IMR-90 (cell line): ENCODE measurements at regions not wholly inside any gene's neighbourhood (a gene's known extent, or its start where the extent isn't known, plus 50 kb on each side); places are given as distances from the start of the nearest gene placed in this dataset.

Experiments
- ATAC-seq: fragments of 200-7000 bp; cut with Tn5 transposase; 2 replicates; pipeline ENCODE4 v1.9.1; 2020; ENCODE audit warnings: low read depth, mild to moderate bottlenecking, moderate library complexity
- BruUV-seq: library from RNA; stranded (reverse); fragments of 400-500 nt; replicated peaks from 2 replicates; lab custom pipeline; 2021; lab: Mats Ljungman, UMichigan
- CTCF ChIA-PET: fragments of 300-600 bp; formaldehyde crosslinking; extraction: SDS; loops from one replicate; lab custom pipeline; 2021; ENCODE audit warnings: antibody characterized with exemption; lab: Yijun Ruan, JAX
- POLR2A ChIA-PET: fragments of 300-600 bp; sonication (Branson Sonifier 250); formaldehyde crosslinking; loops from one replicate; lab custom pipeline; 2022; ENCODE audit warnings: antibody characterized with exemption; ENCODE audit not compliant: unreplicated experiment; lab: Charles Lee
- DNase-seq: peaks from one replicate; pipeline ENCODE4 v3.0.0; 2013
- H2AFZ ChIP-seq: replicated peaks from 2 replicates; pipeline ENCODE3; 2013; ENCODE audit warnings: low read length, mild to moderate bottlenecking; ENCODE audit not compliant: poor library complexity
- H2AK5ac ChIP-seq: 2 replicates; pipeline ENCODE4 v1.6.1; 2013; ENCODE audit warnings: low read depth, low read length, inconsistent platforms
- H2AK9ac ChIP-seq: replicated peaks from 2 replicates; pipeline ENCODE3; 2013; ENCODE audit warnings: mild to moderate bottlenecking, low read depth, low read length, moderate library complexity; ENCODE audit not compliant: poor library complexity
- H2BK120ac ChIP-seq: 2 replicates; pipeline ENCODE4 v1.6.1; 2013; ENCODE audit warnings: low read depth, low read length, inconsistent platforms
- H2BK15ac ChIP-seq: 3 replicates; pipeline ENCODE4 v1.6.1; 2013; ENCODE audit warnings: low read depth, low read length, inconsistent platforms
- H2BK20ac ChIP-seq: 2 replicates; pipeline ENCODE4 v1.6.1; 2013; ENCODE audit warnings: low read depth, mild to moderate bottlenecking, inconsistent platforms, low read length, moderate library complexity
- H2BK5ac ChIP-seq: 2 replicates; pipeline ENCODE4 v1.6.1; 2013; ENCODE audit warnings: mild to moderate bottlenecking, low read depth, low read length, inconsistent platforms; ENCODE audit not compliant: poor library complexity, severe bottlenecking
- H3K14ac ChIP-seq: replicated peaks from 2 replicates; pipeline ENCODE4 v1.6.1; 2013; ENCODE audit warnings: low read depth, low read length, inconsistent platforms
- H3K18ac ChIP-seq: 2 replicates; pipeline ENCODE4 v1.6.1; 2013; ENCODE audit warnings: low read depth, low read length, control low read depth
- H3K23ac ChIP-seq: 2 replicates; pipeline ENCODE4 v1.6.1; 2013; ENCODE audit warnings: low read depth, low read length, inconsistent platforms
- H3K27ac ChIP-seq: 2 replicates; pipeline ENCODE4 v1.5.1; 2013; ENCODE audit warnings: mild to moderate bottlenecking, control low read depth, low read length; ENCODE audit not compliant: insufficient read depth
- H3K27me3 ChIP-seq: 2 replicates; pipeline ENCODE4 v1.6.1; 2013; ENCODE audit warnings: low read length; ENCODE audit not compliant: control insufficient read depth, insufficient read depth
- H3K36me3 ChIP-seq: 2 replicates; pipeline ENCODE4 v1.6.1; 2013; ENCODE audit warnings: low read length, mixed read lengths; ENCODE audit not compliant: control insufficient read depth, insufficient read depth
- H3K4ac ChIP-seq: 2 replicates; pipeline ENCODE4 v1.6.1; 2013; ENCODE audit warnings: low read depth, low read length, inconsistent platforms
- H3K4me1 ChIP-seq: 2 replicates; pipeline ENCODE4 v1.6.1; 2013; ENCODE audit warnings: low read length, mixed read lengths; ENCODE audit not compliant: control insufficient read depth, insufficient read depth
- H3K4me2 ChIP-seq: 2 replicates; pipeline ENCODE4 v1.6.1; 2013; ENCODE audit warnings: low read depth, mild to moderate bottlenecking, control low read depth, low read length, moderate library complexity
- H3K4me3 ChIP-seq: 2 replicates; pipeline ENCODE4 v1.5.1; 2013; ENCODE audit warnings: low read depth, mild to moderate bottlenecking, control low read depth, low read length, moderate library complexity; ENCODE audit not compliant: insufficient read depth
- H3K56ac ChIP-seq: 2 replicates; pipeline ENCODE4 v1.6.1; 2013; ENCODE audit warnings: low read length, inconsistent platforms; ENCODE audit not compliant: insufficient read depth; ENCODE audit errors: extremely low read depth
- H3K79me1 ChIP-seq, 2 experiments: 2 replicates each; pipeline ENCODE4 v1.6.1; 2013; ENCODE audit warnings: low read length in 2 of 2, inconsistent platforms in 1 of 2, low read depth in 1 of 2
- H3K9ac ChIP-seq: 2 replicates; pipeline ENCODE4 v1.6.1; 2013; ENCODE audit warnings: low read depth, low read length, control low read depth
- H3K9me1 ChIP-seq: 2 replicates; pipeline ENCODE4 v1.6.1; 2013; ENCODE audit warnings: low read length, inconsistent platforms; ENCODE audit not compliant: insufficient read depth
- H3K9me3 ChIP-seq: 2 replicates; pipeline ENCODE4 v1.6.1; 2013; ENCODE audit warnings: low read length; ENCODE audit not compliant: control insufficient read depth, insufficient read depth
- H4K20me1 ChIP-seq: 2 replicates; pipeline ENCODE4 v1.6.1; 2013; ENCODE audit warnings: low read length, inconsistent platforms; ENCODE audit not compliant: insufficient read depth
- H4K5ac ChIP-seq: 2 replicates; pipeline ENCODE4 v1.6.1; 2013; ENCODE audit warnings: mild to moderate bottlenecking, low read depth, low read length, control low read depth
- H4K8ac ChIP-seq, 2 experiments: 2 replicates each; pipeline ENCODE4 v1.6.1; 2013; ENCODE audit warnings: low read depth in 2 of 2, low read length in 2 of 2, control low read depth in 1 of 2, inconsistent platforms in 1 of 2
- H4K91ac ChIP-seq: 2 replicates; pipeline ENCODE4 v1.6.1; 2013; ENCODE audit warnings: low read depth, low read length, inconsistent platforms; ENCODE audit not compliant: insufficient read depth
- BHLHE40 ChIP-seq: fragments of 150-350 bp; IDR thresholded peaks from 2 replicates; pipeline ENCODE4 v1.6.1; 2016; ENCODE audit warnings: mild to moderate bottlenecking, low read depth, low read length
- CEBPB ChIP-seq: IDR thresholded peaks from 2 replicates; pipeline ENCODE4 v1.6.1; 2012; ENCODE audit warnings: low read depth, low read length, improper control_type of control experiment
- CHD1 ChIP-seq: IDR thresholded peaks from 2 replicates; pipeline ENCODE4 v1.6.1; 2012; ENCODE audit warnings: low read depth, low read length, improper control_type of control experiment
- ELK1 ChIP-seq: fragments of 150-350 bp; IDR thresholded peaks from 2 replicates; pipeline ENCODE4 v1.6.1; 2016; ENCODE audit warnings: low read depth, mild to moderate bottlenecking, low read length, moderate library complexity, borderline replicate concordance
- MAFK ChIP-seq: IDR thresholded peaks from 2 replicates; pipeline ENCODE4 v1.6.1; 2012; ENCODE audit warnings: low read depth, low read length, improper control_type of control experiment
- MAZ ChIP-seq: IDR thresholded peaks from 2 replicates; pipeline ENCODE4 v1.6.1; 2012; ENCODE audit warnings: low read depth, mild to moderate bottlenecking, low read length, improper control_type of control experiment, moderate library complexity, borderline replicate concordance
- MXI1 ChIP-seq: IDR thresholded peaks from 2 replicates; pipeline ENCODE4 v1.6.1; 2012; ENCODE audit warnings: low read depth, mild to moderate bottlenecking, low read length, moderate library complexity, borderline replicate concordance
- NFE2L2 ChIP-seq: fragments of 150-350 bp; IDR thresholded peaks from 2 replicates; pipeline ENCODE4 v1.6.1; 2016; ENCODE audit warnings: low read depth, mild to moderate bottlenecking, low read length
- POLR2A ChIP-seq: IDR thresholded peaks from 2 replicates; pipeline ENCODE4 v1.6.1; 2012; ENCODE audit warnings: mild to moderate bottlenecking, low read depth, low read length
- RAD21 ChIP-seq: IDR thresholded peaks from 2 replicates; pipeline ENCODE4 v1.6.1; 2012; ENCODE audit warnings: low read length, improper control_type of control experiment
- RCOR1 ChIP-seq: IDR thresholded peaks from 2 replicates; pipeline ENCODE4 v1.6.1; 2012; ENCODE audit warnings: mild to moderate bottlenecking, low read length, improper control_type of control experiment; ENCODE audit not compliant: insufficient replicate concordance
- RFX5 ChIP-seq: IDR thresholded peaks from 2 replicates; pipeline ENCODE4 v1.8.0; 2012; ENCODE audit warnings: low read depth, mild to moderate bottlenecking, low read length, moderate library complexity
- USF2 ChIP-seq: fragments of 150-350 bp; IDR thresholded peaks from 2 replicates; pipeline ENCODE4 v1.6.1; 2017; ENCODE audit warnings: mild to moderate bottlenecking, antibody characterized with exemption, low read length, low read depth
- WGBS, 2 experiments: methylation state at CpG; one replicate each; pipeline versions ENCODE4 v1.1.5 to v1.1.7; 2013; ENCODE audit warnings: missing lambda C conversion rate in 2 of 2; ENCODE audit not compliant: insufficient read length in 1 of 2; ENCODE audit errors: extremely low coverage in 2 of 2; 5-methylcytosine and 5-hydroxymethylcytosine counted together
- dilution Hi-C: fragments of 300-500 bp; cut with HindIII; formaldehyde crosslinking; loops from one replicate; pipeline ENCODE4 v1.14.3; 2018; ENCODE audit warnings: low sequenced_read_pairs; ENCODE audit not compliant: unreplicated experiment
- in situ Hi-C: fragments of 300-500 bp; cut with MboI; formaldehyde crosslinking; loops from 3 replicates; pipeline ENCODE4 v1.14.3; 2019; ENCODE audit warnings: low sequenced_read_pairs, inconsistent platforms, mixed read lengths
- intact Hi-C: fragments of 100-400 bp; cut with micrococcal nuclease; formaldehyde crosslinking; loops from 2 replicates; pipeline ENCODE4 v1.10.0; 2022

DNA sequence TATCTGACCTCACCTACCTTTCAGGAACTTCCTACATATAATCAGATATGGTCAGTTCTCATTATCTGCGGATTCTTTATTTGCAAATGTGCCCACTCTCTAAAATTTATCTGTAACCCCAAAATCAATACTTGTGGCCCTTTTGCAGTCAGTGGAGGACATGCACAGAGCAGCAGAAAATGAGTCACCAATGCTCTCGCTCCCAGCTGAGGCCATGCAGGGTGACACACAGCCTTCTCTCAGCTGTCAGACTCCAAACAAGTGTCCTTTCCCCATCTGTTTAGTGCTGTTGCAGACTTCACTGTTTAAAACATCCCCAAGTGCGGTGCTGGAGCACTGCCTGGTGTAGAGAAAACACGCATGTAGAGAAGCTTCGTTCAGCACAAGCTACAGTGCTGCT is 171.9 kb upstream of the SALL3 start:
- WGBS, 2 experiments = 33% methylated on average over 1 of the region's 5 CpGs; no CpG with 5 or more reads in 1 of the 2 experiments
- Histone ChIP-seq H3K18ac (no peak overlapping the region), H3K27ac (no peak overlapping the region), H2BK15ac (no peak overlapping the region), H3K23ac (no peak overlapping the region), H4K91ac (no peak overlapping the region), H4K8ac (no peak overlapping the region), H3K4ac (no peak overlapping the region), H3K9ac (no peak overlapping the region), H4K20me1 (no peaks in the 10 kb centered on the region), H3K27me3 (no peaks in the 10 kb centered on the region), H2AK5ac (no peak overlapping the region), H2BK20ac (no peak overlapping the region), H4K5ac (no peak overlapping the region), H3K79me1 (no peaks in the 10 kb centered on the region), H3K4me2 (no peak overlapping the region), H2BK5ac (no peak overlapping the region), H3K4me3 (no peak overlapping the region), H2AFZ (no peak overlapping the region), H3K9me3 (peaks cover 56% of the 10 kb centered on the region), H2AK9ac (no peak overlapping the region), H3K36me3 (no peaks in the 10 kb centered on the region), H3K4me1 (no peaks in the 10 kb centered on the region), H3K14ac (no peak overlapping the region), H3K56ac (no peak overlapping the region), H2BK120ac (no peak overlapping the region), H3K9me1 (no peaks in the 10 kb centered on the region)
- CTCF ChIA-PET = no interaction called here
- BruUV-seq = no TSS peak
- DNase-seq (no peak), ATAC-seq (no peak)
- in situ Hi-C loops (no loop called here), intact Hi-C loops (no loop called here), dilution Hi-C loops (no loop called here)
- POLR2A ChIA-PET = no interaction called here
- TF ChIP-seq MAFK = no peak
- TF ChIP-seq RAD21 = no peak
- no peak for TF ChIP-seq CEBPB
- TF ChIP-seq MXI1 = no peak
- no peak for TF ChIP-seq MAZ
- TF ChIP-seq NFE2L2 = no peak
- no peak for TF ChIP-seq BHLHE40
- no peak for TF ChIP-seq RCOR1
- no peak for TF ChIP-seq USF2
- no peak for TF ChIP-seq ELK1
- no peak for TF ChIP-seq RFX5
- no peak for TF ChIP-seq CHD1
- TF ChIP-seq POLR2A = no peak
